ENCODE measurements at regions not wholly inside any gene's neighbourhood (a gene's known extent, or its start where the extent isn't known, plus 50 kb on each side); places are given as distances from the start of the nearest gene placed in this dataset.

GRCh38 chr5:99059685-99060084 is 130.9 kb upstream of the CHD1 start:
- Histone ChIP-seq H3K14ac (ENCODE audit: insufficient read depth, low read length) (no peak overlapping the region), H2BK12ac (ENCODE audit: insufficient read length, low read depth, low read length) (no peak overlapping the region), H3T11ph (ENCODE audit: low read length) (no peak overlapping the region), H4K20me1 (ENCODE audit: control insufficient read depth, insufficient read depth, insufficient read length) (no peaks in the 10 kb centered on the region), H4K5ac (ENCODE audit: insufficient read length, low read depth, low read length) (no peak overlapping the region), H2AFZ (ENCODE audit: low read length) (no peak overlapping the region), H2AK5ac (ENCODE audit: insufficient read length, low read length) (no peak overlapping the region), H3K9ac (ENCODE audit: extremely low read depth, insufficient read length, low read length) (no peak overlapping the region), H2BK5ac (ENCODE audit: insufficient read length, low read length) (no peak overlapping the region), H3K4ac (ENCODE audit: low read depth, low read length) (no peak overlapping the region), H3K79me1 (ENCODE audit: insufficient read depth, low read depth, low read length, poor library complexity, severe bottlenecking) (no peaks in the 10 kb centered on the region), H2BK120ac (ENCODE audit: low read depth, low read length, poor library complexity, severe bottlenecking) (no peak overlapping the region), H4K8ac (replicated peaks; ENCODE audit: insufficient read length, low read depth, low read length) (no peak overlapping the region), H3K56ac (ENCODE audit: insufficient read length, low read depth, low read length) (no peak overlapping the region), H2BK20ac (ENCODE audit: low read depth, low read length, poor library complexity, severe bottlenecking) (no peak overlapping the region), H2BK15ac (ENCODE audit: low read depth, low read length) (no peak overlapping the region), H3K27me3 (ENCODE audit: insufficient read depth, low read length) (no peaks in the 10 kb centered on the region; the same call in 1 of the 2 replicates), H3K4me1 (ENCODE audit: insufficient read depth, low read length) (no peaks in the 10 kb centered on the region), H4K91ac (ENCODE audit: insufficient read length, low read depth, low read length) (no peak overlapping the region), H3K18ac (ENCODE audit: insufficient read length, low read depth, low read length) (no peak overlapping the region), H3K23ac (ENCODE audit: insufficient read length, low read depth, low read length) (no peak overlapping the region), H3K23me2 (ENCODE audit: insufficient read length, low read depth, low read length, poor library complexity, severe bottlenecking) (no peaks in the 10 kb centered on the region), H3K9me3 (ENCODE audit: control insufficient read depth, low read depth, low read length) (no peaks in the 10 kb centered on the region), H3K27ac (ENCODE audit: insufficient read length, low read depth, low read length) (no peak overlapping the region), H3K4me2 (ENCODE audit: insufficient read depth, insufficient read length, low read length) (no peak overlapping the region), H3K79me2 (ENCODE audit: insufficient read depth, low read length) (no peaks in the 10 kb centered on the region)
- H3K27me3 Mint-ChIP-seq (ENCODE audit: low read depth): 0 out of 2 replicates have a peak, but pooled peaks cover 2% of the 10 kb centered on the region
- no peaks in the 10 kb centered on the region for H3K9me3 Mint-ChIP-seq
- DNase-seq: no peak
- no peak overlapping the region for H3K27ac Mint-ChIP-seq
- no peaks in the 10 kb centered on the region for H3K36me3 Mint-ChIP-seq (ENCODE audit: insufficient read depth in 1 of 3, low read depth in 3 of 3)
- peaks cover 3% of the 10 kb centered on the region in 2 experiments for H3K4me1 Mint-ChIP-seq
- TF ChIP-seq CTCF (conservative IDR thresholded peaks at IDR 0.05): no peak
- H3K4me3 Mint-ChIP-seq: no peak overlapping the region
